ENCODE measurements at regions not wholly inside any gene's neighbourhood (a gene's known extent, or its start where the extent isn't known, plus 50 kb on each side); places are given as distances from the start of the nearest gene placed in this dataset.
A peak's percentile ranks its signal among the peaks of the same experiment; 100 is the strongest.

DNA sequence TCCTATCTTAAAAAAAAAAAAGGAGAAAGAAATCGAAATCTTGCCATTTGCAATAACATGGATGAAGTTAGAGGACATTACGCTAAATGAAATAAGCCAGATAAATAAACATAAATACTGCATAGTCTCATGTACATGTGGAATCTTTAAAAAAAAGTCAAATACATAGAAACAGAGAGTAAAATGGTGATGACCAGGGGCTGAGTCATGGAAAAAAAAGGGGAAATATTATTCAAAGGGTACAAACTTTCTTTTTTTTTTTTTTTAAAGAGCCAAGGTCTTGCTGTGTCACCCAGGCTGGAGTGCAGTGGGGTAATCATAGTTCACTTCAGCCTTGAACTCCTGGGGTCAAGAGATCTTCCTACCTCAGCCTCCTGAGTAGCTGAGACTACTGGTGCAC lies 310.1 kb downstream of the ZNF608 start:
- no peak for DNase-seq (ENCODE audit: low spot score)

DNA sequence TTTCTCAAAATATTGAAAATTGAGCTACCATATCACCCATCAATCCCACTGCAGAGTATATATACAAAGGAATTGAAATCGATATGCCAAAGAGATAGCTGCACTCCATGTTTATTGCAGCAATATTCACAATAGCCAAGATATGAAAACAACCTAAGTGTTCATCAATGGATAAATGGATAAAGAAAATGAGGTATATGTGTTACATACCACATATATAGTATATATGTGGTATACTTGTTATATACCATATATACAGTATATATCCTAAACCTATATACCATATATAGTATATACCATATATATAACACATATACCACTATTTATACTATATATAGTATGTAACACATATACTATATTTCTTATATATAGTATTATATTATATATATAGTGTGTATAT lies 313.3 kb downstream of the ZNF608 start:
- DNase-seq (ENCODE audit: low spot score), result no peak

DNA sequence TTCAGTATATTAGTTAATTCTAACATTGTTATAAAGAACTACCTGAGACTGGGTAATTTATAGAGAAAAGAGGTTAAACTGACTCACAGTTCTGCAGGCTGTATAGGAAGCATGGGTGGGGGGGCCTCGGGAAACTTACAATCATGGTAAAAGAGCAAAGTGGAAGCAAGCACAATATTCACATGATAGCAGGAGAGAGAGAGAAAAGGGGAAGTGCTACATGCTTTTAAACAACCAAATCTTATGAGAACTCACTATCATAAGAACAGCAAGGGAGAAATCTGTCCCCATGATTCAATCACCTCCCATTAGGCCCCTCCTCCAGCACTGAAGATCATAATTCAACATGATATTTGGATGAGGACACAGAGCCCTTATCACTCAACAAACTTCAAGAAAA lies 324.9 kb downstream of the ZNF608 start:
- DNase-seq (ENCODE audit: low spot score), result no peak

DNA sequence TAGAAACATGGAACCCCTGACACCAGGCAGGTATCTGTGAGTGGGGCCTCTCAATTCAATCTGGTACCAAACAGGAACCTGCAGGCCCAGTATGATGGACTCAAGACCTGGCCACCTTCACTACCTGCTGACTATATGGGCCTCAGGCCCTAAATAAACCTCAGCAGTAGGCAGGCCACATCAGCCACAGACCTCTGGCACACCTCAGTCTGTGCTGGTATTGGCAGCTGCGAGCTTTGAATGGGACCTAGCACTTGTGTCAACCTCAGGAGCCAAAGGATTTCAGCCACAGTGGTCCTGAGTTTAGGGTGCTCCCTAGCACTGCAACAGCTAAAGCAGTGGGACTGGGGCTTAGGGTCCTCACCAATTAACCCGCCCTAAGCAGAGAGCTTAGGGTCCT lies 325.5 kb downstream of the ZNF608 start:
- DNase-seq (ENCODE audit: low spot score), result no peak

DNA sequence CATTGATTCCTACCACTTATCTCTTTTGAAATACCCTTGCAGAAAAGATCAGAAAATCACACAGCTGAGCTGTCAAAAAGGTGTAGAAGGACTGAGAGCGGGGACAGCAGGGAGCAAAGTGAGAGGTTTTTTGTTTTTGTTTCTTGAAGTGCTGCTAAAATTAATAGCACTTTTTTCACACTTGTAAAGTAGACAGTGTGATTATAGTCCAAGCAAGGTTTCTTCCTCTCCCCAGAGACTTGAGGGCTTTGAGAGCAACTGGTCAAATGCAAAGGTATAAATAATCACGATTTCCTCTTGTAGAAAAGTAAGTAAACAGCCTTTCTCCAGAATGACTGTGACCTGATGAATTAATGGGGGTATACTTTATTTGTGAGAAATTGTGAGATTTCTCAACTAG lies 326.9 kb downstream of the ZNF608 start:
- no peak for DNase-seq (ENCODE audit: low spot score)

DNA sequence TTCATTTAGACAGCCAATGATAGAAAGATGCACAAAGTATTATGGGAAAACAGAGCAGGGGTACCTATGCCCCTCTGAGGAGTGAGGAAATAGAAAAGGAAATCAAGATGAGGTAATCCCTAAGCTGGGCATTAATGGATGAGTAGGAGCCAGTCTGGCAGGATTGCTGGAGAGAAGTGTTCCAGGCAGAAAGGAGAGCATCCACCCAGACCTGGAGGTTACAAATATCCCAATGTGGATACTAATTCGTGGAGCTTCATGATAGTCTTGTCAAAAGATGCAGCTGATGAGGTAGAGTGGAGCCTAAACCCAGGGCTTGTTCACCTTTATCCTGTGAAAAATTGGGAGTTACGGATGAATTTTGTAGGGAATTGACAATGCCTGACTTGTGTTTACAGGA lies 328.0 kb downstream of the ZNF608 start:
- DNase-seq (ENCODE audit: low spot score), result no peak

DNA sequence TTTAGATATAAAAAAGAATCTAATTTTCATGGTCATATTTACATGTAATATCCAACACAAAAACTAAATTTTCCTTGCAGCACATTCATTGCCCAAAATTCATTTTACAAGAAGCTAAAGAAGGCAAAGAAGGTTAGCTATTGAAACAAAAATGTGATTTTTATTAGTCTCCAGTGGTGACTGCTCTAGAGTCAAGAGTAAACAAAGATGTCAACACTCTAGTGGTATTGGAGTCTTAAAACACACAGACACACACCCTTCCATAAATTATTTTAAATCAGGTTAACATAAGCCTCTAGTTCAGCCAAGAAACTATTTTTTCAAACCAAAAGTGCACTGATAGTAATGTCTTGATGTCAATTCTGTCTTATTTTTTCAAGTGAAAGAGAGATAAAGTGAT lies 329.2 kb downstream of the ZNF608 start:
- no peak for DNase-seq (ENCODE audit: low spot score)

DNA sequence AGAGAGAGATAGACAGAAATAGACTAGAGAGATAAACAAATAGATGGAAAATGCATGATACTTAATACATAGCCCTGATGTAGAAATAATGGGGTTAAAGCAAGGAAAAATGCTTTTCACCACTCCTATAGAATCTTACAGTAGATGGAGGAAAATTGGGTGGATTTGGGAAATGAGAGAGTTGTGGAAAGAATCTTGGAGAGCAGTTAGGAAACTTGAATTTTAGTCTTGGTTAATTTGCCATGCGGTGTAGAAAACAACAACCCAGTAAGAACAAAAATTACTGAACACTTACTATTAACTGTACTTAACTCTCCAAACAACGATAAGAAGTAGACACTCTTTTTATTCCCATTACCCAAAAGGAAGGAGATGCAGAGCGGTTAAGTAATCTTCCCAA lies 329.8 kb downstream of the ZNF608 start:
- no peak for DNase-seq (ENCODE audit: low spot score)

DNA sequence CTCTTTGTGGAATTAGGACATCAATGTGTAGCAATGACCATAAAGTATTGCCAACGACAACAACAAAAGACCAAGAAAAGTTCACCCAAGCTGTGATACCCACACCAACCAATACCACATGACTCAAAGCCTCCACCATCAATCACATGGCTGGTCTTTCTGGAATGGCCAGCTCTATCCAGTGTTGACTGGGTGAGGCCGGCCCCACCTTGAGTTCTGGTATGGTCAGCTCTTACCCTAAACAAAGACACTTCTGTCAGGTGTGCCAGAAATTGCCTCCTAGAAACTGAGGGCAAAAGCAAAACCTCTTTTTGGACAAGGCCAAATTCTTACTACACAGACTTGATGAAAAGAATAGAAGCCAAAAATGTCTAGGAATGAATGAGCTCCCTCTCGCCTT lies 331.5 kb downstream of the ZNF608 start:
- DNase-seq (ENCODE audit: low spot score), result no peak

DNA sequence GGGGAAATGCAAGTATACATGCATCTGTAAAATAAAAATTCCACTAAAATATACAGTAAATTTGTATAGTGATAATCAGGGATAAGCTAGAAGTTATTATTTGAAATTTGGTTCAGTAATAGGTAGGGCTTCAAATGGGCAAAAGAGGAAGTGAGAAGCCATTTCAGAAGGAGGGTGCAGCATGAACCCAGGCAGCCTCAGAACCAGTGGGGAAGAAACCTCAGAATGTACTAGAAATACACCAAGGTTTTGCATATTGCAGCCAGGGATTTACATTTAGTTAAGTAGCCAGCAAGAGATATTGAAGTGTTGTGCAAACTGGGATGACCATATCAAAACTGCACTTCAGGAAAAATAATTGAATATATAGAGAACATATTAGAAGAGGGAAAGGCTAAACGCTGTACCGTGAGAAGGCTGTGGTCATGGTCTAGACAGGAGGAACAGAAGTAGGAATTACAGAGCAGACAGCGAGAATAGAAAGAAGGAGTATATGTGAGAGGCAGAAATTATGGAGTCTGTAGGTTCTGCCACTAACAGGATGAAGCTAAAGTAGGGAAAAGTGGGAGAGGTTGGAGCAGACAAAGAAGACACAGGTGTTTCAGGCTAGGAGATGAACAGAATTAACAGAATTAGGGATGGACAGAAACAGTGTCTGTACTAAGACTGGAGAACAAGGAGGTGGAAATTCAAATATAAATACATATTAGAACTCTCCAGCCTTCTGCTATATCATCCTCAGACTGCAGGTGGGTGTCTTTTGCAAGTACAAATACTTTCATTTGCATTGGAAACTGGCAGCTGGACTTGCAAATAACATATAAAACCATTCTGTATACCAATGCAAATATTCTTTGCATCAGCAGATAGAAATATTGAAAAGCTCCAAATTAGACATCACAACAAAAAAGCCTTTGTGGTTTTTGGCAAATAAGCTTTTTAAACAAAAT lies 335.6 kb downstream of the ZNF608 start:
- DNase-seq (ENCODE audit: low spot score), result no peak

DNA sequence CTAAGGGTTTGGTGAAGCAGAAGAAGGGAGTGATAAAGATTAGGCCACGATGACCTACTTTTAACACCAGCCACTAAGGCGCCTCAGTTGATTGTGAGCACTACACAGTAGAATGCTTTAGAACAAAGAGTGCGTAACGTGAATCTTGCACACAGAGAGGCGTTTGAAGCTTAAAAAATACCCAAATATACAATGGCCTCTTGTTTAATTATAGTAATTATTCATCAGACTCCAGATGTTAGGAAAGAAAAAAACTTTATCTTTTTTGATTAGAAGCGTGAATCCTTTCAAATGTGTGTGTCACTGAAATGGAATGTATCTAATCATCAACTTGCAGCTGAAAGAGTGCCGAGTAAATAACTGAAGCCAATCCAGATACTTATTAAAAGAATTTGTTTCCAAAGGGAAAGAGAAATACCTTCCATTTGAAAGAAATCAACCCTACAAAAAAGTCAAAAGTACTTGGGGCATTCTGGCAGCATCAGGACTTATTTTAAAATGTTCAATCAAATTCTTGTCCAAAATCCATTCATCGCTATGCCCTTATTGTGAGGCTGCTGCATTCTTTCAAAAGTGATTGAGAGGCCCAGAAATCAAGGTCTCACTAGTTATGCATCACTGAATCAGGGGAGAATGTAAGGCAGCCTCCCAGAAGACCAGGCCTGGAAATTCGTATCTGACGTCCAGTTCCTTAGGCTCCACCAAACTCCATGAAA lies 337.5 kb downstream of the ZNF608 start:
- DNase-seq (ENCODE audit: low spot score), result peak; percentile 44

DNA sequence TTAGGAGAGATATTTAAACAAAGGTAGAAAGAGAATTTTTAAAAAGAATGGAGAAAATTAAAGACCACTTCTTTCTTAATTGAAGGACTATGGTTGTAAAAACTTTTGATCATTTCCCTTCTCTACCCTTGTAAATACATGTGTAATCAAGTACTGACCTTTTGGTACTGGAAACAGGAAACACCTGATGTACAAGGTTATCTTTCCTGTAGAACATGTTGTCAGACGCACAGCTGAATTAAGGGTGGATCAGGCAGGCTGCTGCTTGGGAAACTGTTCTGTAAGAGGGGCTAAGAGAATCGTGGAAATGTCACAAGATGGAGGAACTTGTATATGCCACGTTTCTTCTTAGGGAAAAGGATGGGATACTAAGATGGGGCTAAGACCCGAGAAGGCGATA lies 341.6 kb downstream of the ZNF608 start:
- DNase-seq (ENCODE audit: low spot score), result no peak

DNA sequence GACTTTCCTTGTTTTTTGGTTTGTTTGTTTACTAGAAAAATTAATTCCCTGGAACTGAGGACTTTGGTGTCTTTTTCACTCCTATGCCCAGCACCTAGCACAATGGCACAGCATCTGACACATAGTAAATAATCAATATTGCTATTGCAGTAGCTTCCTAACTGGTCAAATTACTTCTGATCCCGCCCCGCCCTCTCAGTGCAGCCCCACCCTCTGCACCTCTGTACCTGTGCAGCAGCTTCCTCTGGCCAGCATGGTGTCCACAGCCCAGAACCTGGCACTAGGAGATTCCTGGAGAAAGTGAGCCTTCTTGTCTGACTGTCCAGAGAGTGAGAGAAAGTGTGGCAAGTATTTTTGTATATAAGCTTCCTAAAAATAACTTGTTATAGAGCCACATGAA lies 343.2 kb downstream of the ZNF608 start:
- no peak for DNase-seq (ENCODE audit: low spot score)

DNA sequence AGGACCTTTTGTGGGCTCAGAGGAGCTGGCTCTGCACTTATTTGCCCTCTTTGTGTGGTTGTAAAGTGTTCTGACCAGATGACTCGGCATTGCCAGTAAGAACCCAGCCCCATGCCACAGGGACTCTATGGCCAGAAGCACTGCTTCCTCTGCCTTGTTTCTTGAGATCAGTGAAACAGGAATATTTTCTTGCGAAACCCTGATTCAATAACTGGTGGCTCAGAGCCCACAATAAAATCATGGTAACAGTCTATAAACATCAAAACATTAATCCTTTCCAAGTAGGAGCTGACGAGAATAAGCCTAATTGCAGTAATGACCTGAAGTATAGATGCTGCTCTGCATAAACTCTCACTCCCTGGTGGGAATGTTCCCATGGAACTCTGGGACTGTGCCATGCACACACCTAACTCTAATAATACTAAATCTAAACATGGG lies 344.3 kb downstream of the ZNF608 start:
- no peak for DNase-seq (ENCODE audit: low spot score)

DNA sequence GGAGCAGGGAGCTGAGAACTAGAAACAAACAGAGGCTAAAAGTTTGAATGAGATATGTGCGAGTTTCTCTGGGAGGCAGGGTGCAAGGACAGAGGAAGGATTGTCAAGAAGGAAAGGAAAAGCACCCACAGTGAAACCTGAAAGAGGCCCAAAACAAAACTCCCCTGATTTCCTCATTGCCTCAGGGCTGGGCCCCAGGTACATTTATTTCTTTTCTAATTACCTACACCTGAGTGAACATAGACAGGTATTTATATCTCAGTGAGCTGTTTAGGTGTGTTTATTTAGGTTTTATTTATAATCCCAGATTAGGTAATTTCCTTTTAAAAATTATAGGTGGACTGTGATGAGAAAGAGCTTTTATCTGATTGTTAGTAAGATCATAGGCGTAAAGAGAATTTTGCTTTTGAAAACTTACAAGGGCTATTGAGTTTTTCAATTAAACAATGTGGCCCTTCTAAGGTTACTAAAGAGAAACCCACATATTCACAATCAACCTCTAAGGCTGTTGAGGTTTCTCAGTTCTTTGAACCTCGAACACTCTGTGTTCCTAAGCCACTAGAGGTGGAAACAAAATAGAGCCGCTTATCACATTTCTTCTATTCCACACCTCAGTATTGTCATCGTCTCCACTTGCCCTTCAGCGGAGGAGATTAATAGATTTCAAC lies 344.8 kb downstream of the ZNF608 start:
- no peak for DNase-seq (ENCODE audit: low spot score)

DNA sequence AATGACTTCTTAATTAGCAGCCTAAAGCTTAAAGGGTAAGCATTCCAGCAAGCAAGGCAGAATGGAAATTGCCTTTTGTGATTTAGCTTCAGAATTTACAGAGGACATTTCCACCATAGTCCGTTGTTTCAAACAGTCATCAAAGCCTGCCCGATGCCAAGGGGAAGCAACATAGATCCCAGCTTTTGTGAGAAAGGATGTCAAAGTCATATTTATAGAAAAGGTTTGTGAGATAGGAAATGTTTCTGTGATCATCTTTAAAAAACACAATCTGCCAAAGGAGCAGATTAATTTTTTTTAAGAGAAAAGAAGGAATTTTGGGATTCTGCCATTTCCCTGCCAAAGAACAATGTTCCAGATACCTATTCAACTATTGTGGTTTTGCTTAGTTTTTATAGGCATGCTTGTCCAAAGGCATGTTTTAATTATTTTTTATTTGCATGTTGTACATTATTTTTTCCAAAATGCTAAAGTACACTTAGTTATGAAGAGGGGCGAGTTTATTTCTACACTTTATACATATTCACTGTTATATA lies 346.9 kb downstream of the ZNF608 start:
- DNase-seq (ENCODE audit: low spot score), result no peak

DNA sequence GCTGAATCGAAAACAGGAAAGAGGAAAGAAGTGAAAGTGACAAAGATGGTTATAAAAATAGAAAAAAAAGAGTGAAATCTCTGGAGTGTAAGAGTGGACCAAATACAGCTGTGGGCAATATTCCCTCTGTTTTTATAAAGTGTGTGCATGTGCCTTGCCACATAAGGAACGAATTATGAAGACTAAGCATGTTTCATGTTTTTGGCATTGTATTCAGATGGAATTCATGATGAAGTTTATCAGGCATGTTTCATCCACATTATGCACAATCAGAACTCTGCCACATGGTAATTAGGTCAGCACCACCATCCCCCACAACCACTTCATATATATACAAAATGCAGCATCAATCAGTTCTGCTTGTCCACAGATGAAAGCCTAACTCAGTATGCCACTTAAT lies 348.0 kb downstream of the ZNF608 start:
- DNase-seq (ENCODE audit: low spot score), result no peak

DNA sequence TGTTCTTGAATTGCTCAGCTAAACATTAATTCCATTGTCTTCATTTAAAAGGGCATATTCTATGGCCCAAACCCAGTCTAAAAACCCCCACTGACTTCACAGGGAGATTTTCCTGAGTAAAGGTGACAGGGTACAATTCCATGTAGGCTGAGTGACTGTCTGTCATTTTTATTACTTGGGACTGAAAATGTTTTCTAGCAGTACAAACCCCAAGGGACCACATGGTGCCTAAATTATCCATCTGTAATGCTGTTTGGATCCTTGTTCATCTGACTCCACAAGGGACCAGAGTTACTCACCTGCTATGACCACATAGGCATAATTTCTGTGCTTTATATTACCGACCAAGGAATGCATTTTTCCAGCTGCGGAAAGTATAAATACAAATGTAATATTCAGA lies 349.1 kb downstream of the ZNF608 start:
- no peak for DNase-seq (ENCODE audit: low spot score)

DNA sequence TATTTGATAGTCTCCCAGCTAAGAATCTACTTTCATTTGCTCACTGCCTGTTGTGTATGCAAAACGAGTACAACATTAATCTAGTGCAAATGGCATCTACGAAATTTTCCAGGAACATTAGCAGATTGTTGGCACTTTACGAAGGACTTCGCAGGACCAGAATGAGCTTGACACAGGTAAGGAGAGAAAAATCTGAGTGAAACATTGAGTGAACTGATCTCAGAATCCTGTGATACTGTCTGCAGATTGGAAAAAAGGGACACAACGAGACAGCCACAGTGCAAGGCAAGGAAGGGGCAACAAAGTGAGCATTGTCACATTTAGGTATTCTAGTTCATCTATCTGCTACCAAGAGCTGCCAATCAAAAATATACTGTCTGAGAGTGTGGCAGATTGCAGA lies 350.5 kb downstream of the ZNF608 start:
- no peak for DNase-seq (ENCODE audit: low spot score)

DNA sequence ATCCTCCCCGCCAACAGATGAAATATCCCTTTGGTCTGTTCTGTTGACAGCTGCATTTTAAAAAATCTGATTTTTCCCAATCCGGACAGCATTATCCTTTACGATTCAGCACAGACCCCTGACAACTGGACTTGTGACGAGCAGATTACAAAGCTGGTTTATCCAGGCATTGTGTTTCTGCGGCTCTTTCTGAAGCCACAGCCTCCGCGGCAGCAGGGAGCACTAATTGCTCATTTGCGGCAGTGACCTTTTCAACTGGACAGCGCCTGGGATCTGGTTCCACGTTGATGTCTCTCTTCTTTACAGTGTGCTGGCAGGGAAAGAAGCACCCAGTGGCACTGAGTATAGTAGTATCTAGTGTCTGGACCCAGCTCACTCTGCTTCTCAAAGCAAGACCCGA lies 351.2 kb downstream of the ZNF608 start:
- DNase-seq (ENCODE audit: low spot score), result no peak

DNA sequence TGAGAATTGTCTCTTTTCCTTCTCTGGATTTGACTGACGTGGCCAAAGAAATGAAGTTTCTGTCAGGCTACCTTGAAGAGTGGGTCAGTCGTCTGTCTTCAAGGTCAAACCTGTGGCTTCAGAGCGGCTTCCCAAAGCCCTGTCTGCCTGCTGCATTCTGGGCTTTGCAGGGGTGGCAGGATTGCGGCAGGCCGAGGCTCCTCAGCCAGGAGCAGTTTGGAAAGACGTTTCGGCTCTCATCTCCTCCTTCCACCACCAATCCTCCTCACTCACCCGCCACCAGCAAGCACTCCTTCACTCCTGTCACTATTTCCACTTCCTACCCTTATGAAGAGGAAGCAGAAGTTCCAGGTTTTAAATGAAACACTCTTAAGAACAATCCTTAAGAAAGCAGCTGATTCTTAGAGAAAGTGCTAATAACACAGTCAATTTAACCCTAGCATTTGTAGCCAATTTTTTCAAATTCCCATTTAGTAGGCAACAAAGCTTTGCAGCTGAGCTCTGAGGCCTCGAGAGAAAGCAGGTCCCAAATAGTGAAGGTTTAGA lies 351.7 kb downstream of the ZNF608 start:
- no peak for DNase-seq (ENCODE audit: low spot score)

Measured in umbilical cord (tissue), 1 donor.